GM13977 (cell line): ENCODE measurements at regions not wholly inside any gene's neighbourhood (a gene's known extent, or its start where the extent isn't known, plus 50 kb on each side); places are given as distances from the start of the nearest gene placed in this dataset.
"Not testable (repeated sequence)": the region's sequence is repeated elsewhere in the genome, so short reads cannot be mapped to it uniquely, and the experiment has no call there.

Source experiments
- DNase-seq: peaks from one replicate; pipeline ENCODE4 v3.0.0; 2012; ENCODE audit warnings: low spot score
- in situ Hi-C: fragments of 300-500 bp; cut with MboI; formaldehyde crosslinking; loops from one replicate; pipeline ENCODE4 v1.12.0; 2022; ENCODE audit warnings: low sequenced_read_pairs, low pct_unique_long_range_greater_than_20kb, mixed read lengths, inconsistent platforms; ENCODE audit not compliant: unreplicated experiment
- TF ChIP-seq, protein P1 (sequence below): IDR thresholded peaks from 2 replicates; pipeline ENCODE4 v1.5.1; 2012; ENCODE audit warnings: mild to moderate bottlenecking, control low read depth; ENCODE audit not compliant: insufficient read depth; ENCODE audit errors: extremely low read depth, missing control alignments

DNA sequence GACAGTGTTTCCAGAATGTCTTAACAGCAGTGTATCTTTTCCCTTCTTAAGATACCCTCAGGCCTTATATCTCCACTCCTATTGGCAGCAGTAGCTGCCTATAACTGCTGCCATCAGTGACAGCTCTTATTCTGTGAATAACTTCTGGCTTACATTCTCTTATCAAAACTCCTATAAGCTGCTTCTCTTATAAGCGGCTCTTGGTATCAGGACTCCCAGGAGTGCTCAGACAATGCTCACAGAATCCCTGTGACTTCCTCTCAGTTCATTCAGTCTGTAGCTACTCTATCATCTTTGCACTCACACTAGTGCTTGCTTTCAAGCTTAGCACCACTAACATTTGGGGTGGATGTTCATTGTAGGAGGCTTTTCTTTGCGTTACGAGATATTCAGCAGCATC, 143.7 kb upstream of the CDH7 start:
- DNase-seq = no peak
- TF ChIP-seq, protein P1, sequence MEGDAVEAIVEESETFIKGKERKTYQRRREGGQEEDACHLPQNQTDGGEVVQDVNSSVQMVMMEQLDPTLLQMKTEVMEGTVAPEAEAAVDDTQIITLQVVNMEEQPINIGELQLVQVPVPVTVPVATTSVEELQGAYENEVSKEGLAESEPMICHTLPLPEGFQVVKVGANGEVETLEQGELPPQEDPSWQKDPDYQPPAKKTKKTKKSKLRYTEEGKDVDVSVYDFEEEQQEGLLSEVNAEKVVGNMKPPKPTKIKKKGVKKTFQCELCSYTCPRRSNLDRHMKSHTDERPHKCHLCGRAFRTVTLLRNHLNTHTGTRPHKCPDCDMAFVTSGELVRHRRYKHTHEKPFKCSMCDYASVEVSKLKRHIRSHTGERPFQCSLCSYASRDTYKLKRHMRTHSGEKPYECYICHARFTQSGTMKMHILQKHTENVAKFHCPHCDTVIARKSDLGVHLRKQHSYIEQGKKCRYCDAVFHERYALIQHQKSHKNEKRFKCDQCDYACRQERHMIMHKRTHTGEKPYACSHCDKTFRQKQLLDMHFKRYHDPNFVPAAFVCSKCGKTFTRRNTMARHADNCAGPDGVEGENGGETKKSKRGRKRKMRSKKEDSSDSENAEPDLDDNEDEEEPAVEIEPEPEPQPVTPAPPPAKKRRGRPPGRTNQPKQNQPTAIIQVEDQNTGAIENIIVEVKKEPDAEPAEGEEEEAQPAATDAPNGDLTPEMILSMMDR = no peak
- in situ Hi-C loops = no loop called here

DNA sequence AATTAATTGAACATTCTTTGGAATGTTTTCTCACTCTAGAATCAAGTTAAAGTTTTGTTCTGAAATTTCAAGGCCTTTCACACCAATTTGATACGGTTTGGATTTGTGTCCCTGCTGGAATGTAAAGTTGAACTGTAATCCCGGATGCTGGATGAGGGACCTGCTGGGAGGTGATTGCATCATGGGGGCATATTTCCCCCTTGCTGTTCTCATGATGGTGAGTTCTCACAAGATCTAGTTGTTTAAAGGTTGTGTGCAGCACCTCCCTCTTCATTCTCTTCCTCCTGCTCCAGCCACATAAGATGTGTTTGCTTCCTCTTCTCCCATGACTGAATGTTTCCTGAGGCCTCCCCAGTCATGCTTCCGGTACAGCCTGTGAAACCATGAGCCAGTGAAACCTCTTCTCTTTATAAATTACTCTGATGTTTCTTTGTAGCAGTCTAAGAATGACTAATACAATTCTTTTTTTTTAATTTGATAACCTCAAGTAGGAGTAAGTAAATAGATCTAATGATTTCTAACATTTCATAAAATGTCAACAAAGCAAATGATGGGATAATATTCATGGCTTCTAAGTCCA, 144.2 kb upstream of the CDH7 start:
- in situ Hi-C loops = no loop called here
- DNase-seq = no peak
- TF ChIP-seq, protein P1 = no peak

DNA sequence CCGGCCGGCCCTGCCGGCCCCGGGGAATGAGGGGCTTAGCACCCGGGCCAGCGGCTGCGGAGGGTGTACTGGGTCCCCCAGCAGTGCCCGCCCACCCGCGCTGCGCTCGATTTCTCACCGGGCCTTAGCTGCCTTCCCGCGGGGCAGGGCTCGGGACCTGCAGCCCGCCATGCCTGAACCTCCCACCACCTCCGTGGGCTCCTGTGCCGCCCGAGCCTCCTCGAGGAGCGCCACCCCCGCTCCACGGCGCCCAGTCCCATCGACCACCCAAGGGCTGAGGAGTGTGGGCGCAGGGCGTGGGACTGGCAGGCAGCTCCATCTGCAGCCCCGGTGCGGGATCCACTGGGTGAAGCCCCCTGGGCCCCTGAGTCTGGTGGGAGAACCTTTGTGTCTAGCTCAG, 145.5 kb upstream of the CDH7 start:
- in situ Hi-C loops, DNase-seq: not testable (repeated sequence)

DNA sequence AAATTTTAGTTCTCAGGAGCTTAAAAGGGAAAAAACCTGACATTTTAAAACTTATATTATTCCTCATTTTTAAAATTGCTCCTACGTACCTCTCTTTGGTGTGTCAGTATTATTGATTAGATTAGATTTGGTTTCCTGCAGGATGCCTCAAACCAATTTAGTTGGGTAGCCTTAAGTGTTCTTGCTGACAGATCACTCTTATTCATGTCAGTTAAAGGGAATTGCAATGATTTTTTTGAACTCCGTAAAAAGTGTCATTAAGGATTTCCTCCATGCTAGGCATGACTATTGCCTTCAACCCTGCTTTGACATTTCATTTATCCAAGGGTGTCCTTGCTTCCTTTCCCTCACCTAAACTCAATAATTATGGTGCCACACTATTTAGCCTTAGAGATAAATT, 149.0 kb upstream of the CDH7 start:
- TF ChIP-seq, protein P1 = no peak
- in situ Hi-C loops = no loop called here
- DNase-seq = no peak

DNA sequence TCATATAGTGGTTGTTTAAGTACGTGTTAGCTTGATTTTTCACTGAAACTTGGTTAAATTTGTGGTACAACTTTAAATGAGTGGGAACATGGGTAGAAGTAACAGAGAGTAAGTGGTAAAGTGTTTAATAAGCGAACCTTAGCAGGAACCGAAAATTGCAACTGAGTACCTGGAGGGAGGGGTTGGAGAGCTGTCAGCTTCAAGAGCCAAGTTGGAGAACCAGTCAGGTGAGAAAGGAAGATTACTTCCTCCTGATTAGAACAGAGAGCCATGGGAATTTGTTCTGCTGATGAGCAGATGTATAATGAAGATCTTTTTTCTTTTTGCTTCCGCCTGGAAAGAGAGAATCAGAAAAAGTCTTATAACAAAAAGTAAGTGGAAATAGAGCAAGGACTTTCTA, 158.4 kb upstream of the CDH7 start:
- no peak for DNase-seq
- in situ Hi-C loops = no loop called here
- TF ChIP-seq, protein P1 = no peak

DNA sequence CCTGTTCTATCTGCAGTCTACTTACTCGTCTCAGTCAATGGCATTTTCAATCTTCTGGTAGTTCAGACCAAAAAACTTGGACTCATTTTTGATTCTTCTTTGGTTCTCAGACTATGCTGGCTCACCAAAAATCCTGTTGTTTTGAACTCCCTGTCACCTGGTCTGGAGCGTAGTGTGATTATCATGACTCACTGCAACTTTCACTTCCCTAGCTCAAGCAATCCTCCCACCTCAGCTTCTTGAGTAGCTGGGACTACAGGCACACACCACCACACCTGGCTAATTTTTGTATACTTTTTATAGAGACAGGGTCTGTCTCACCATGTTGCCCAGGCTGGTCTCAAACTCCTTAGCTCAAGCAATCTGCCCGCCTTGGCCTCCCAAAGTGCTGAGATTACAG, 163.3 kb upstream of the CDH7 start:
- in situ Hi-C loops = no loop called here
- no peak for DNase-seq
- TF ChIP-seq, protein P1 = no peak

DNA sequence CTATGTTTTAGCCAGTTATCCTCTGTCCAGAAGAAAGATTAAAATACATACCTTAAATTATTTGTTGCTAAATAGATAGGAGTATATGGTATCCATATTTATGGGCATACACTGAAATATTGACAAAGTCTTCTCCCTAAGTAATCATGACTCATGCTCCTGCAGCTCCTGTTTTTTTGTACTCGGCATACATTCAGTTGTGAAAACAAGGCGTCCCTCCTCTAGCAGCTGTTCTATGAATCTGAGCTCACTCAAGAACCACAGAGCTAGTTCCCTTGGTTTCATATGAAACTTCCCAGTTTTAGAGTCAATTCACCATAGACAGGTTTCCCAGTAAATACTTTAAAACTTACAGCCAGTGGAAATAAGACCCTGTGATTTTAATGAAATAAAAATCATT, 168.7 kb upstream of the CDH7 start:
- in situ Hi-C loops, DNase-seq: not testable (repeated sequence)

DNA sequence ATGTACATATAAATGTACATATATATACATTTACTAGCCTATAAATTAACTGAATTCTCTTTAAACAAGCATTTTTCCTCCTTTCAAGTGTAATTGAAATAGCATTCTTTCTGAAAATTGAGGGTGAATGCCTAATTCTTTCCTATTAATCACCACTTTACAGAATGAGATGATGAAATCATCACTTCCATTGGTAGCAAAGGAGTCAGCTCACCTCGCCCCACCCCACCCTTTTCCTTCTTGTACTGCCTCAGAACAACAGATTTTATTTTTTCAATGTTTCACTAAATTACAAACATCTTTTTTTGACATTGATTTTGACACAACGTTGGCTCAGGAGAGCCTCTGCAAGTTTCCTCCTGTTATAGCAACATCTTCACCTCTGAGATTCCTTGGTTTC, 181.9 kb upstream of the CDH7 start:
- DNase-seq = no peak
- TF ChIP-seq, protein P1 = no peak
- in situ Hi-C loops = no loop called here
